ENCODE measurements at regions not wholly inside any gene's neighbourhood (a gene's known extent, or its start where the extent isn't known, plus 50 kb on each side); places are given as distances from the start of the nearest gene placed in this dataset.

- Histone ChIP-seq H3K4me3 (ENCODE audit: low read length) (no peak overlapping the region), H3K27me3 (ENCODE audit: low read length) (no peaks in the 10 kb centered on the region), H4K20me1 (ENCODE audit: low read length) (no peaks in the 10 kb centered on the region), H3K4me1 (ENCODE audit: insufficient read depth, low read length) (peaks cover under 1% of the 10 kb centered on the region; the same call in 1 of the 2 replicates), H3K9ac (ENCODE audit: low read length) (no peak overlapping the region), H3K4me2 (ENCODE audit: low read length) (no peak overlapping the region), H3K27ac (ENCODE audit: low read length) (no peak overlapping the region), H3K9me3 (ENCODE audit: low read length) (no peaks in the 10 kb centered on the region), H3K79me2 (ENCODE audit: low read length) (no peaks in the 10 kb centered on the region), H3K36me3 (ENCODE audit: low read depth, low read length) (no peaks in the 10 kb centered on the region), H2AFZ (ENCODE audit: low read length) (no peak overlapping the region), H3K9me2 (replicated peaks; ENCODE audit: low read length) (no peaks in the 10 kb centered on the region), H3F3A (ENCODE audit: low read length, unreplicated experiment) (no peaks in the 10 kb centered on the region)
- ATAC-seq (no peak), DNase-seq (no peak)
- ChIA-PET POLR2A (ENCODE audit: unreplicated experiment) (no interaction called here), CTCF (interaction anchor here (0.6 kb wide), 1 partner anchor 508 kb away, joined by 3 read pairs; no protein-coding TSS in a partner anchor)
- intact Hi-C loops (cut with micrococcal nuclease) = no loop called here
- no TSS peak for BruUV-seq (replicated peaks)
- no peak for TF ChIP-seq EZH2phosphoT487 (IDR thresholded peaks at IDR 0.05; ENCODE audit: borderline replicate concordance, low read length)
- no peak for TF ChIP-seq EZH2 (IDR thresholded peaks at IDR 0.05; ENCODE audit: low read length, unreplicated experiment)
- TF ChIP-seq CTCF (conservative IDR thresholded peaks at IDR 0.05; ENCODE audit: low read depth, low read length) = no peak
Measured at GRCh38 chr20:58092871-58093270, 135.6 kb downstream of the ANKRD60 start.

- Histone ChIP-seq H3K27me3 (ENCODE audit: low read length) (no peaks in the 10 kb centered on the region), H3K79me2 (ENCODE audit: low read length) (no peaks in the 10 kb centered on the region), H3K4me2 (ENCODE audit: low read length) (no peak overlapping the region), H3K4me1 (ENCODE audit: insufficient read depth, low read length) (peaks cover 5% of the 10 kb centered on the region), H2AFZ (ENCODE audit: low read length) (no peak overlapping the region), H3K36me3 (ENCODE audit: low read depth, low read length) (no peaks in the 10 kb centered on the region), H3K9me3 (ENCODE audit: low read length) (no peaks in the 10 kb centered on the region), H3K9me2 (replicated peaks; ENCODE audit: low read length) (no peaks in the 10 kb centered on the region), H3K9ac (ENCODE audit: low read length) (no peak overlapping the region), H3K4me3 (ENCODE audit: low read length) (no peak overlapping the region), H3F3A (ENCODE audit: low read length, unreplicated experiment) (no peaks in the 10 kb centered on the region), H4K20me1 (ENCODE audit: low read length) (no peaks in the 10 kb centered on the region), H3K27ac (ENCODE audit: low read length) (no peak overlapping the region)
- no TSS peak for BruUV-seq (replicated peaks)
- intact Hi-C loops (cut with micrococcal nuclease) = no loop called here
- TF ChIP-seq CTCF (conservative IDR thresholded peaks at IDR 0.05; ENCODE audit: low read depth, low read length) (no peak), EZH2phosphoT487 (IDR thresholded peaks at IDR 0.05; ENCODE audit: borderline replicate concordance, low read length) (no peak), EZH2 (IDR thresholded peaks at IDR 0.05; ENCODE audit: low read length, unreplicated experiment) (no peak)
- ATAC-seq = no peak
- DNase-seq = no peak
- CTCF ChIA-PET = interaction anchor here (0.6 kb wide), 2 partner anchors 466 to 508 kb away, joined by 3 to 5 read pairs; no protein-coding TSS in a partner anchor
- POLR2A ChIA-PET (ENCODE audit: unreplicated experiment) = no interaction called here
Measured at GRCh38 chr20:58092353-58092752, 136.1 kb downstream of the ANKRD60 start.

GRCh38 chr20:58091810-58092209, 136.6 kb downstream of the ANKRD60 start:
- intact Hi-C loops (cut with micrococcal nuclease) = no loop called here
- no peak overlapping the region for H3K9ac ChIP-seq (ENCODE audit: low read length)
- no peak overlapping the region for H3K27ac ChIP-seq (ENCODE audit: low read length)
- H3K9me3 ChIP-seq (ENCODE audit: low read length) = no peaks in the 10 kb centered on the region
- no TSS peak for BruUV-seq (replicated peaks)
- POLR2A ChIA-PET (ENCODE audit: unreplicated experiment) = no interaction called here
- no peak for ATAC-seq
- H3K79me2 ChIP-seq (ENCODE audit: low read length) = no peaks in the 10 kb centered on the region
- no peaks in the 10 kb centered on the region for H3K9me2 ChIP-seq (replicated peaks; ENCODE audit: low read length)
- H4K20me1 ChIP-seq (ENCODE audit: low read length) = no peaks in the 10 kb centered on the region
- H2AFZ ChIP-seq (ENCODE audit: low read length) = no peak overlapping the region
- H3K4me2 ChIP-seq (ENCODE audit: low read length) = no peak overlapping the region
- no peaks in the 10 kb centered on the region for H3K27me3 ChIP-seq (ENCODE audit: low read length)
- CTCF ChIA-PET = interaction anchor here (0.6 kb wide), 1 partner anchor 465 kb away, joined by 5 read pairs; no protein-coding TSS in a partner anchor
- H3K4me1 ChIP-seq (ENCODE audit: insufficient read depth, low read length) = peaks cover 6% of the 10 kb centered on the region
- H3K36me3 ChIP-seq (ENCODE audit: low read depth, low read length) = no peaks in the 10 kb centered on the region
- DNase-seq = no peak
- H3F3A ChIP-seq (ENCODE audit: low read length, unreplicated experiment) = no peaks in the 10 kb centered on the region
- TF ChIP-seq CTCF (conservative IDR thresholded peaks at IDR 0.05; ENCODE audit: low read depth, low read length) (no peak), EZH2phosphoT487 (IDR thresholded peaks at IDR 0.05; ENCODE audit: borderline replicate concordance, low read length) (no peak), EZH2 (IDR thresholded peaks at IDR 0.05; ENCODE audit: low read length, unreplicated experiment) (no peak)
- no peak overlapping the region for H3K4me3 ChIP-seq (ENCODE audit: low read length)
